ENCODE measurements at regions not wholly inside any gene's neighbourhood (a gene's known extent, or its start where the extent isn't known, plus 50 kb on each side); places are given as distances from the start of the nearest gene placed in this dataset.
"Not testable (repeated sequence)": the region's sequence is repeated elsewhere in the genome, so short reads cannot be mapped to it uniquely, and the experiment has no call there.

DNA sequence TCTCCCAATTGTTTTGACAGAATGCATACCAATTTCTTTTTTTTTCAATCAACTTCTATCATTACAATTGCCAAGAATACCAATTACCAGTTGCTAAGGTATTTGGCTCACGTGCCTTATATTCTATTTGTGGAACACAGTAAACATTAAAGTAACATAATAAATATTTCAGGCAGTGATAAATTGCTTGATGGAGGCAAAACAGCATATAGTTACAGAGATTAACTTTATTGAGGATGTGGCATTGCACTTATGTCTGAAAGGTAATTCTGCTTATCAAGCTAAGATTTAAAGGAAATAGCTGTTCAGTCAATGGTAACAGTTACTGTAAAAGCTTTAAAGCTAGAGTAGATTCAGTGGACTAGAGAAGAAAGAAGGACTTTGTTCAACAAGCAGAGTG, 1107.8 kb downstream of the FSCB start:
- no peak for DNase-seq (ENCODE audit: low read depth, low spot score)
- in situ Hi-C loops (cut with HindIII; ENCODE audit: low pct_unique_long_range_greater_than_20kb, low sequenced_read_pairs) = no loop called here

GRCh38 chr14:43370565-43370896, 1136.6 kb downstream of the FSCB start:
- DNase-seq (ENCODE audit: low read depth, low spot score); in situ Hi-C loops (cut with HindIII; ENCODE audit: low pct_unique_long_range_greater_than_20kb, low sequenced_read_pairs): not testable (repeated sequence)

- in situ Hi-C loops (cut with HindIII; ENCODE audit: low pct_unique_long_range_greater_than_20kb, low sequenced_read_pairs) = no loop called here
- DNase-seq (ENCODE audit: low read depth, low spot score) = no peak
Observed at GRCh38 chr14:43369710-43370564, 1137.1 kb downstream of the FSCB start.

DNA sequence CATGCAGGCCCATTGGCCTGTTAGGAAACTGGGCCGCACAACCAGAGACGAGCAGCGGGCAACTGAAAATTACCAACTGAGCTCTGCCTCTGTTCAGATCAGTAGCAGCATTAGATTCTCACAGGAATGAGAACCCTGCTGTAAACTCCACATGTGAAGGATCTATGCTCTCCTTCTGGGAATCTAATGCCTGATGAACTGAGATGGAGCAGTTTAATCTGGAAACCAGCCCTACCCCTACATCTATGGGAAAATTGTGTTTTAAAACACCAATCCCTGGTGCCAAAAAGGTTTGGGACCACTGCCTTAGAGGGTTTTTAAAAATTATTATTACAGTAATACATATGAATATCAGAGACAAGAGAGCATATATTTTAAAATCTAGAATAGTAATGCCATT, 1144.5 kb downstream of the FSCB start:
- in situ Hi-C loops (cut with HindIII; ENCODE audit: low pct_unique_long_range_greater_than_20kb, low sequenced_read_pairs) = no loop called here

DNA sequence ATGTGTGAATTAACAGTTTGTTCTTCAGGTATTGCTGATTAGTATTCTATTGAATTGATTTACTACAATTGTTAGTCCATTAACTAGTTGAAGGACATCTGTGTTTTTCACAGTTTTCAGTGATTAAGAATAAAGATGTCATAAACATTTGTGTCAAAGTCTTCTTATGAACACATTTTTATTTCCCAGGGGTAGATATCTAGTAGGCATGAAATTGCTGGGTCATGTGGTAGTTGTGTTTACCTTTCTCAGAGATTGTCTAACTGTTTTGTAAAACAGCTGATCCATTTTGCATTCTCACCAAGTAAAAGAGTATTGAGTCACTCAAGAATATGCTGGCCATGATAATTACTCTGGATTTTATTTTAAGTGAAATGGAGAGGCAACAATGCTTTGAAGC, 1145.3 kb downstream of the FSCB start:
- no peak for DNase-seq (ENCODE audit: low read depth, low spot score)
- in situ Hi-C loops (cut with HindIII; ENCODE audit: low pct_unique_long_range_greater_than_20kb, low sequenced_read_pairs) = no loop called here

More for the DNA sequence above, 1144.5 kb downstream of the FSCB start:
- no peak for DNase-seq (ENCODE audit: low read depth, low spot score)

GRCh38 chr14:43360239-43360638, 1146.8 kb downstream of the FSCB start:
- in situ Hi-C loops (cut with HindIII; ENCODE audit: low pct_unique_long_range_greater_than_20kb, low sequenced_read_pairs) = no loop called here
- no peak for DNase-seq (ENCODE audit: low read depth, low spot score)

DNA sequence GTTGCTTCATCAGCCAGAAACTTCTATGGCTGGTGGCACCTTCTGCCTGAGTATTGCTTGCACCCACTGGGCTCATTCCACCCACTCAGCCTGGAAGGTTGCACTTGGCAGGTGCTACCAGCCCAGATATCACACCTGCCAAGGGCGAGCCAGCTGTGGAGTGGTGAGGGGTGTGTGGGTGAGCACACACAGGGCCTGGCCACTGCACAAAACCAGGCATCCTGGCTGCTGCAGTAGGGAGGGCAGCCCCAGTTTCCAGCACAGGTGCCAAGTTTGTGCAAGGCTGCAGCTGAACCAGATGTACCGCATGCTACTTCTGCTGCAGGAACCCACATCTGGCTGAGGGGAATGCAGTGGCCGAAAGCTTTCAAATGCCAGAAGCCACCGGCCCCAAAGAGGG, 1147.8 kb downstream of the FSCB start:
- DNase-seq (ENCODE audit: low read depth, low spot score) = no peak
- in situ Hi-C loops (cut with HindIII; ENCODE audit: low pct_unique_long_range_greater_than_20kb, low sequenced_read_pairs) = no loop called here

DNA sequence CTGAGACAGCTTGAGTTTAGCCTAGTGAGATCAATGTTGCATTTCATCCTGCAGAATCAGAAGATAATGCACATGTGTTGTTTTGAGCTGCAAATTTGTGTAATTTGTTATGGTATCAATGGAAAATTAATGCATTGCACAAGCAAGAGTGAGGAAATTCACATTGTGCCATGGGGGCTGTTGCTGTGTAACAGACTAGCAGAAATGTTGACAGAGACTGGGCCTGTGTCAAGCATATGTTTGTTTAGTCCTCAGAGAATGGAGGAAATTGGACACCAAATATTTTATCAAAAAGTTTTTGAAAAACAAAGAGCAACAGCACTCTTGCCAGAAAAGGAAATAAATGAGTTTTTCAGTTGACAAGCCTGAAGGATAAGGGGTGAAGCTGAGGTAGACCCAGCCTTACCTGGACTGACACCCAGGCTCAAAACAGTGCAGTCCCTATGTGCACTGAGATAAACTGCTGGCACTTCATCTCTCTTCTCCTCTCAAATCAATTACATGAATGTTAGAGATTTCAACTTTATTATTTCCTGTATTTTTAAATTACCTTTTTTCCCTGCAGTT, 1150.0 kb downstream of the FSCB start:
- in situ Hi-C loops (cut with HindIII; ENCODE audit: low pct_unique_long_range_greater_than_20kb, low sequenced_read_pairs) = no loop called here
- no peak for DNase-seq (ENCODE audit: low read depth, low spot score)

GRCh38 chr14:43356382-43356781, 1150.7 kb downstream of the FSCB start:
- in situ Hi-C loops (cut with HindIII; ENCODE audit: low pct_unique_long_range_greater_than_20kb, low sequenced_read_pairs) = no loop called here
- DNase-seq (ENCODE audit: low read depth, low spot score) = no peak

DNA sequence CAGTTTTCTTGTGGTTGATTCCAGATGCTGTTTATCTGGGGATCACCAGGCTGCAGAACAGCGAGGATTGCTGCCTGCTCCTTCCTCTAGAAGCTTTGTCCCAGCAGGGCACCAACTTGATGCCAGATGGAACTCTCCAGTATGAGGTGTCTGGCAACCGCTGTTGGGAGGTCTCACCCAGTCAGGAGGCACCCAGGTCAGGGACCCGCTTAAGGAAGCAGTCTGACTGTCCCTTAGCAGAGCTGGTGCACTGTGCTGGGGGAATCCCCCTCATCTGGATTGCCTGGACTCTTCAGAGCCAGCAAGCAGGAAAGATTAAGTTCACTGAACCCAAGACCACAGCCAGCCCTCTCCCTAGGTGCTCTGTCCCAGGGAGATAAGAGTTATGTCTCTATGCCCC, 1165.2 kb downstream of the FSCB start:
- in situ Hi-C loops (cut with HindIII; ENCODE audit: low pct_unique_long_range_greater_than_20kb, low sequenced_read_pairs) = no loop called here
- DNase-seq (ENCODE audit: low read depth, low spot score) = no peak

GRCh38 chr14:43338713-43339112, 1168.4 kb downstream of the FSCB start:
- DNase-seq (ENCODE audit: low read depth, low spot score) = no peak
- in situ Hi-C loops (cut with HindIII; ENCODE audit: low pct_unique_long_range_greater_than_20kb, low sequenced_read_pairs) = no loop called here

DNA sequence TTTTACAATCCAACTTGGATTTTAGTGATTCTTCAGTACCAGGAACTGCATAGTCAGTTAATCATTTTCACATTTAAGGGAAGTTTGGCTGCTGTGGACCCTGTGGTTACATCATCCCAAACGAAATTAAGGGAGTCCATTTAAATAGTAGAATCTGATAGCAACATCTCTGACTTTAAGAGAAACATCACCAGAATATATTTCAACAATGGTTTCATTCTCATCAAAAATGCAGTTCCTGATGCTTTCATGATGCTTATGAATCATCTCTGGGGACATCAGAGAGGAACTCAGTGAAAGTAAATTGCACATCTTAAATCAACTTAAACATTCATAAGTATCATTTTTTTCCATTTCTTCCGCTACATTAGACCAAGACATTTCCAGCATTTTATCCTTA, 1170.7 kb downstream of the FSCB start:
- in situ Hi-C loops (cut with HindIII; ENCODE audit: low pct_unique_long_range_greater_than_20kb, low sequenced_read_pairs) = no loop called here
- no peak for DNase-seq (ENCODE audit: low read depth, low spot score)

- in situ Hi-C loops (cut with HindIII; ENCODE audit: low pct_unique_long_range_greater_than_20kb, low sequenced_read_pairs) = not testable (repeated sequence)
Observed at GRCh38 chr14:43326501-43327407, 1180.3 kb downstream of the FSCB start.

DNA sequence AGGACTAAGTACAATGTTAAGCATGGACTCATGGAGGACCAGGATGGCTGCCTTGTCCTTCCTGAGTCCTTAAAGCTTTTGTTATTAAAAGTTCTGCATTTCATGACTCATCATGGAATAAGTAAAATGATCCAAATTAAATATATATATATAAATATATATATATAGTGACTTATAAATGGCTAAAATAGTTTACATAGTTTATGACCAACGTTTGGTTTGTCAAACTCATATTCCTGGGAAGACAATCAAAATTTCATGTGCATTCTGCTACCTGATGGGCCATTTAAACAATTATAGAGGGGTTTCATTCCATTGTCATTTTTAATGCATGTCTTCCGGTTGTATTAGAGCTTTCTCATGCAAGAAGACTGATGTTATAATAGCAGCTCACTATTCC, 1190.7 kb downstream of the FSCB start:
- in situ Hi-C loops (cut with HindIII; ENCODE audit: low pct_unique_long_range_greater_than_20kb, low sequenced_read_pairs) = no loop called here
- no peak for DNase-seq (ENCODE audit: low read depth, low spot score)

More at GRCh38 chr14:43326501-43327407, 1180.3 kb downstream of the FSCB start:
- not testable (repeated sequence) for DNase-seq (ENCODE audit: low read depth, low spot score)

DNA sequence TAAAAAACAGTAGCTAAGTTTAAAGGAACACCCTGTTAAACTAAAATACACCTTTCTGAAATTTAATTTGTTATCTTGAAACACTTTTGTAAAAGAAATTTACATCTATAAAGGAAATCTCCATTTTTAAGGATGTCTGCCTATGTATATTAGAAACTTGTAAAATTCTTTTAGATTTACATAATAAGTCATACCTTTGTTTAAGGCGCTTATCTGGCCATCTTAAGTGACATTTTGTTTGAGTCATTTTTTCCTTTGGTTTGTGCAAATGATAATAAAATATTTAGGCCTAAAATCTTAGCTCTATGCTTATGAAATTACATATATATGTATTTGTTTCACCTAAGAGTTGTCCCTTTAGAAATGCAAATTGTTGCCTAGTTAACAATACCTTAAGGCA, 1193.4 kb downstream of the FSCB start:
- in situ Hi-C loops (cut with HindIII; ENCODE audit: low pct_unique_long_range_greater_than_20kb, low sequenced_read_pairs) = no loop called here
- no peak for DNase-seq (ENCODE audit: low read depth, low spot score)

GRCh38 chr14:43308421-43309110, 1198.5 kb downstream of the FSCB start:
- in situ Hi-C loops (cut with HindIII; ENCODE audit: low pct_unique_long_range_greater_than_20kb, low sequenced_read_pairs) = no loop called here
- no peak for DNase-seq (ENCODE audit: low read depth, low spot score)

DNA sequence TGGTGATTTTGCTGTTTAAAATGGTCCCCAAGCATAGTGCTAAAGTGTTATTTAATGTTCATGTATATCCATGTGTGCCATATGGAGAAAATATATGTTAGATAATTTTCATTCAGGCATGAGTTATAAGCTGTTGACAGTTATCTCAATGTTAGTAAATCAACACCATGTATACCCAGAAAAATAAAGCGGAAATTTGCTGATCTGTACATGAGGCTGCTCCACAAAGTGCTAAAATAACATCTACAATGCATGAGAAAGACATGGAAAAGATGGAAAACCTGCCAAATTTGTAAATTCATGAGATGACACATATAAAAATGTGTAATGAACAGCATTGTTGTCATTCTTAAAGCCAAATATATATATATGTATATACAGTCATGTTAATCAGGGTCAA, 1199.2 kb downstream of the FSCB start:
- no peak for DNase-seq (ENCODE audit: low read depth, low spot score)
- in situ Hi-C loops (cut with HindIII; ENCODE audit: low pct_unique_long_range_greater_than_20kb, low sequenced_read_pairs) = no loop called here

- in situ Hi-C loops (cut with HindIII; ENCODE audit: low pct_unique_long_range_greater_than_20kb, low sequenced_read_pairs) = no loop called here
- DNase-seq (ENCODE audit: low read depth, low spot score) = no peak
Observed at GRCh38 chr14:43306053-43306452, 1201.0 kb downstream of the FSCB start.

Data from SK-MEL-5 (cell line).